ENCODE measurements at regions not wholly inside any gene's neighbourhood (a gene's known extent, or its start where the extent isn't known, plus 50 kb on each side); places are given as distances from the start of the nearest gene placed in this dataset.
A peak's percentile ranks its signal among the peaks of the same experiment; 100 is the strongest.
"Not testable (repeated sequence)": the region's sequence is repeated elsewhere in the genome, so short reads cannot be mapped to it uniquely, and the experiment has no call there.

DNA sequence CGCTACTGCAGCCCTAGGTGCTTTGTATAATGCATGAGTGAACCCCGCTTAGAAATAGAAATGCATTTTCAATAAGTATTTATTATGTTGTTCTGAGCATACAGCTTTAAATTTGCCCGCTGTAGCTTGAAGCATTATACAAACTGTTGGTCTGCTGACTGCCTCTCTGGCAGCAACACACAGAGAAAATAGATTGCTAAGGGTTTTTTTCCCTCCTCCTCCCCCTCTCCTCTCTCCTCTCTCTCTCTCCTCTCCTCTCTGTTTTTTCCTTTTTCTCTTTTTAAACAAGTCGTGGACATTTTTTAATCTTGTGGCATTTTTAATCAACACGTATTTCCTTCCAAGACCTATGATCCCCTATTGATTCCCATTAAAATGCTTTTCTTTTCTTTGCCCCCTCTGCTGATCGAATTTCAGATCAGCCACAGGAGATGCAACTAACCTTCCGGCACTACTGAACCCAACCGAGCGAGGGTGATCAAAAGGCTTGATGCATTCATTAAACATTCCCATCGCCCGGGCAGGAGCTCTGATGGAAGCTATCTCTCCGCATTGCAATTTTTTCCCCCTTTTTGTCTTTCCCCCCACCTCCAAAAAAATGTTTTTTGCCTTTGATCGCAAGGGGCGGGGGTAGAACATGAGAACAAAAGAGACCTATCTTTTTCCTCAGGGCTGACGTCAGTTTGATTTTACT is 90.7 kb upstream of the ARID1B start:
- peak in 1 of 2 experiments; percentile 55 for DNase-seq (ENCODE audit: low read depth in 1 of 2, low spot score in 1 of 2)
- in situ Hi-C loops (cut with HindIII; ENCODE audit: low pct_unique_long_range_greater_than_20kb, low sequenced_read_pairs) = no loop called here
- TF ChIP-seq JUND (IDR thresholded peaks at IDR 0.05; ENCODE audit: low read depth) = no peak

DNA sequence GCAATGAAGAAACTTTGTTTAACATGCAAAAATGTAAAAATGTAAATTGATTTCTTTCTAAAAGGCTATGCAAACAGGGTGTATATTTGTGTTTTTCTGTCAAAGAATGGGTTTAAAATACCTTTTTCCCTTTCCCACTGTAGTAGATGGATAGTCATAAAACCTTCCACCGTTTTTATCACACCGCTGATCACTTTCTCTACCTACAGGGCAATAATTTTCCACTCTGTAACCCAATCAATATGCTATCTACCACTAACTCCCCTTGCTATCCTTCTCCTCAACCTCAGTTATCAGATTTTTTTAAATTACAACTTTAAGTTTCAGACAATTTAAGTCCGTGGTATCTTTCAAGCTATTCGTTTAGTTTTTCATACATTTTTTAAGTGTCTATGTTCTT is 91.4 kb upstream of the ARID1B start:
- no peak for DNase-seq (ENCODE audit: low read depth in 1 of 2, low spot score in 1 of 2)
- in situ Hi-C loops (cut with HindIII; ENCODE audit: low pct_unique_long_range_greater_than_20kb, low sequenced_read_pairs) = no loop called here
- TF ChIP-seq JUND (IDR thresholded peaks at IDR 0.05; ENCODE audit: low read depth) = no peak

DNA sequence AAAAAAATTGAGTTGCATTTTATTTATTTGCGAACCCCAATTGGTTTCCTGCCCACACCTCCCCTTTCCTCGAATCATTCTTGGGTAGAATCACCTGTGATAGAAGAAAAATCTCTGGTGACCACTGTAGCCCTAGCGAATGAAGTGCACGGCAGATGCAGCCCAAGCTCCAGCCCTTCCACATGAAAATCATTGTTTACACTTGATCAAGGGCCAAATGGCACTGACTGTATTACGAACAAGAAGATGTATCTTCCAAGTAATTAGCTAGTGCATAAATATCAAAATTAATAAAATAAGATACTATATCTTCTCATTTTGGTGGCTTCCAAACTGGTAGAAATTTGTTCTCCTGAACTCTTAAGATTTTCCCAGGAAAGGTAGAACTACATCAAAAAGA is 93.4 kb upstream of the ARID1B start:
- DNase-seq (ENCODE audit: low read depth in 1 of 2, low spot score in 1 of 2) = no peak
- in situ Hi-C loops (cut with HindIII; ENCODE audit: low pct_unique_long_range_greater_than_20kb, low sequenced_read_pairs) = no loop called here
- TF ChIP-seq JUND (IDR thresholded peaks at IDR 0.05; ENCODE audit: low read depth) = no peak

DNA sequence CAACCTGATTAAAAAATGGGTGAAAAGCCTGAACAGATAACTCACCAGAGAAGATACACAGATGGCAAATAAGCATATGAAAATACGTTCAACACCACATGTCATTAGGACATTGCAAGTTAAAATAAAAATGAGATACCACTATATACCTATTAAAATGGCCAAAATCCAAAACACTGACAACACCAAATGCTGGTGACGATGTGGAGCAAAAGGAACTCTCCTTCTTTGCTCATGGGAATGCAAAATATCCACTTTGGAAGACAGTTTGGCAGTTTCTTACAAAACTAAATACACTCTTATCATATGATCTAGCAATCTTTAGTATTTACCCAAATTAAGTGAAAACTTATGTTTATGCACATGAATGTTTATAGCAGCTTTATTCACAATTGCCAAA is 100.5 kb upstream of the ARID1B start:
- TF ChIP-seq JUND (IDR thresholded peaks at IDR 0.05; ENCODE audit: low read depth) = no peak
- no peak for DNase-seq (ENCODE audit: low read depth in 1 of 2, low spot score in 1 of 2)
- in situ Hi-C loops (cut with HindIII; ENCODE audit: low pct_unique_long_range_greater_than_20kb, low sequenced_read_pairs) = no loop called here

DNA sequence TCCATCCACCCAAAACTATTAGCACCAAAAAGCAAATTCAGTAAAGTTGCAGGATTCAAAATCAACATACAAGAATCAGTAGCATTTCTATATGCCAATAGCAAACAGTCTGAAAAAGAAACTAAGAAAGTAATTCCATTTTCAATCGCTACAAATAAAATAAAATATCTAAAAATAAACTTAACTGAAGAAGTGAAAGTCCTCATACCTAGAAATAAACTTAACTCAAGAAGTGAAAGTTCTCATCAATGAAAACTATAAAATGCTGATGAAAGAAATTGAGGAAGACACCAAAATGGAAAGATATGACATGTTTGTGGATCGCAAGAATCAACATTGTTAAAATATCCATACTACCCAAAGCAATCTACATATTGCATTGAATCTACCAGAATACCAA is 103.0 kb upstream of the ARID1B start:
- DNase-seq (ENCODE audit: low read depth in 1 of 2, low spot score in 1 of 2) = no peak
- in situ Hi-C loops (cut with HindIII; ENCODE audit: low pct_unique_long_range_greater_than_20kb, low sequenced_read_pairs) = no loop called here
- TF ChIP-seq JUND (IDR thresholded peaks at IDR 0.05; ENCODE audit: low read depth) = no peak

DNA sequence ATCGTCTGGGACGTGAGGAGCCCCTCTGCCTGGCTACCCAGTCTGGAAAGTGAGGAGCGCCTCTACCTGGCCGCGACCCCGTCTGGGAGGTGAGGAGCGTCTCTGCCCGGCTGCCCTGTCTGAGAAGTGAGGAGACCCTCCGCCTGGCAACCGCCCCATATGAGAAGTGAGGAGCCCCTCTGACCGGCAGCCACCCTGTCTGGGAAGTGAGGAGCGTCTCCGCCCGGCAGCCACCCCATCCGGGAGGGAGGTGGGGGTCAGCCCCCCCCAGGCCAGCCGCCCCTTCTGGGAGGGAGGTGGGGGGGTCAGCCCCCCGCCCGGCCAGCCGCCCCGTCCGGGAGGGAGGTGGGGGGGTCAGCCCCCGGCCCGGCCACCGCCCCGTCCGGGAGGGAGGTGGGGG is 107.1 kb upstream of the ARID1B start:
- DNase-seq (ENCODE audit: low read depth in 1 of 2, low spot score in 1 of 2); in situ Hi-C loops (cut with HindIII; ENCODE audit: low pct_unique_long_range_greater_than_20kb, low sequenced_read_pairs): not testable (repeated sequence)

DNA sequence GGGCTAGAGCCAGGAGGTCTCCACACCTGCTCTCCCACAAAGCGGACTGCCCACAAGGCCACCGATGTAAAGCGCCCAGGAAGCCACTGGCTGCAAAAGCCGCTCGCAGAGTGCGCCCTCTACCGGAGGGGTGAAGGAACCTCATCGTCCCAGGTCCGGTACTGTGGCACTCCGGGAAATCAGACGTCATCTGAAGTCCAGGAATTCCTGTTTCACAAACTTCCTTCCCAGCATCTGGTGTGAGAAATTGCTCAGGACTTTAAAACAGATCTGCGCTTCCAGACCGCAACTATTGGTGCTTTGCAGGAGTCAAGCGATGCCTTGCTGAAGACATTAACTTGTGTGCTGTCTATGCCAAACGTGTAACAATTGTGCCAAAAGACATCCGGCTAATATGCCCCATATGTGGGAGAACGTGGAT is 115.1 kb upstream of the ARID1B start:
- in situ Hi-C loops (cut with HindIII; ENCODE audit: low pct_unique_long_range_greater_than_20kb, low sequenced_read_pairs) = no loop called here
- peak; percentile 65 to 88 for DNase-seq (ENCODE audit: low read depth in 1 of 2, low spot score in 1 of 2)
- no peak for TF ChIP-seq JUND (IDR thresholded peaks at IDR 0.05; ENCODE audit: low read depth)

DNA sequence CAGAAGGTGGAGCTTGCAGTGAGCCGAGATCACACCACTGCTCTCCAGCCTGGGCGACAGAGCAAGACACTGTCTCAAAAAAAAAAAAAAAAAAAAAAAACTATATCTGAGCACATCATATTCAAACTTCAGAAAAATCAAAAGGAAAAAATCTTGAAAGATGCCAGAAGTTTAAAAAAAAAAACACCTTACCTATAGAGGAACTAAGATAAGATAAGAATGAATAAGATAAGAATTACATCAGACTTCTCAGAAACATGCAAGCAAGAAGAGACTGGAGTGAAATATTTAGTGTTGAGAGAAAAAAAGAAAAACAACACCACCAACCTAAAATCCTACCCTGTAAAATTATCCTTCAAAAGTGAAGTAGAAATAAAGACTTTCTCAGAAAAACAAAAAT is 116.8 kb upstream of the ARID1B start:
- DNase-seq (ENCODE audit: low read depth in 1 of 2, low spot score in 1 of 2) = no peak
- in situ Hi-C loops (cut with HindIII; ENCODE audit: low pct_unique_long_range_greater_than_20kb, low sequenced_read_pairs) = no loop called here
- TF ChIP-seq JUND (IDR thresholded peaks at IDR 0.05; ENCODE audit: low read depth) = no peak

DNA sequence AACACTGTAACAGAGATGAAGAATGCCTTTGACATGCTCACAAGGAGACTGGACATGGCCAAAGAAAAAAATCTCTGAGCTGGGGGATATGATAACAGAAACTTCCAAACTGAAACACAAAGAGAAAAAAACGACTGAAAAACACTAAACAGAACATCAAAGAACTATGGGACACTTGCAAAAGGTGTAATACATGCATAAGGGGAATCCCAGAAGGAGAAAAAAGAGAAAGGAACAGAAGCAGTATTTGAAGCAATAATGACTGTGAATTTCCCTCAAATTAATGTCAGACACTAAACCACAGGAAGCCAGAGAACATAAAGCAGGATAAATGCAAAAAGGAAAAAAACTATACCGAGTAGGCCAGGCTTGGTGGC is 117.4 kb upstream of the ARID1B start:
- in situ Hi-C loops (cut with HindIII; ENCODE audit: low pct_unique_long_range_greater_than_20kb, low sequenced_read_pairs) = no loop called here
- no peak for TF ChIP-seq JUND (IDR thresholded peaks at IDR 0.05; ENCODE audit: low read depth)
- no peak for DNase-seq (ENCODE audit: low read depth in 1 of 2, low spot score in 1 of 2)

DNA sequence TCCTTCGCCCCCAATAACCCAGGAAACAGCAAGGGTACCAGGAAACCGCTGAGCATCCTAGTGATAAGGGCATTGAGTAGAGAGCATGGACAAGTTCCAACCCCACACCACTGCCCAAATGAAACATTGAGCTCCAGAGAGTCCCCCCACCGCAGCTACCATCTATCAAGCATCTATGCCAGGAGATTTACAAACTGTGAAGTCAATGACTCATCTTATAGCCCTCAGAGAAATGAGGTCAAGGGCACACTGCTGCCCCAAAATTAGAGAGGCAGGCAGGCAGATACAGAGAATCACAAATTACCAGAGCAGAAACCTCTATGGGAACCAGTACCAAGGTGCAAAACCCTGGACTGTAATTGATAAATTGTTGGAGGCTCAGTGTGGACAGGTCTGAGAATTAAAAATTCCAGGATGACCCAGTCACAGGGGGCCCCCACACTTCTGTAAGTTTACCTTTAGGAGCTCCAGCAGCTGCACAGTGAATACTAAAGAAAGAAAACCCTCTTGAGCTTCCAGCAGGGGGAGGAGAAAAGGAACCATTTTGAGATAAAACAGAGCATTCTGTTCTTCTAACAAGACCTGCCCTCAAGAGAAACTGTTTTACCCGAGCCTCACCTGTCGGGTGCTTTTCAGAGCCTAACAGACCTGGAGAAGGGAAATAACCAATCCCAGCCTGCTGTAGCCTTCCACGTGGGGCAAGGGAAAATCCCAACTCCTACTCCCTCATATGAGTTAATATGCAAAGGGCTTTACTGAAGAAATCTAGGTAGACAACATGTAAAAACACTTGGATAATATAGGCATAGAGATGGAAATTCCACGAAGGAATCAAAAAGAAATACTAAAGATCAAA is 118.0 kb upstream of the ARID1B start:
- DNase-seq (ENCODE audit: low read depth in 1 of 2, low spot score in 1 of 2) = no peak
- in situ Hi-C loops (cut with HindIII; ENCODE audit: low pct_unique_long_range_greater_than_20kb, low sequenced_read_pairs) = no loop called here
- no peak for TF ChIP-seq JUND (IDR thresholded peaks at IDR 0.05; ENCODE audit: low read depth)

DNA sequence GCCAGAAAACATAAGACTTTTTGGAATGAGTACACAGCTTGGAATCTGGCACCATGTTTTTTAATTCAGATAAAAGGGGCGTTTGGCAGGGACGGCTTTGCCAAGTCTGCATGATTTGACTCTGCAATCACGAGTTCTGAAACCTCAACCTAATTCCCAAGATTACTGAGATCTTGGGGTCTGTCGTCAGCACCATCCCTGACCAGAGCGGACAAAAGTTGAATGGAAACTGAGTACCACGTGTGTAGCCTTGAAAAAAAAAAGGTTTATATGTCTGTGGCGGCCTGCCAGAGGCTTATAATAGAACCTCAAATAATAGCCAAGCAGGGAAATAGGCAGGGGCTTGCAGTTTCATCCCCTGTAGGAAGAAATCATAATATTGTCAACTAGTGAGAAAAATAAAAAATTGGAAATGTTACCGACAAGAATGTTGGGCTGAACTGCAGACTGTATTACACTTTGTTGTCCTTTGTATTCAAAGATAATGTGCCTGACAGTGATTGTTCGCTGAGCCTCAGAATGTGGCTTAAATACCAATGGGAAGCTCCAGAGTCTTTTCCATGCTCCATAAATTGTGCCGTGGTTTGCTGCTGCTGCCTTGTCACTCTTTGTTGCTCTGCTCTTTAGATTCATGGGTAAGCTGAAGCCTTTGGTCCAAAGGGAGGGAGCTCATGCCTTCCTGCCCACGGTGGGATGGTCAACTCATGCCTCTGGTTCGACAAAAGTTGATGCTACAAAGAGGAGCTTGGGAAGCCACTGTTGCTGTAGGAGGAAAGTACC is 118.8 kb upstream of the ARID1B start:
- no peak for DNase-seq (ENCODE audit: low read depth in 1 of 2, low spot score in 1 of 2)
- in situ Hi-C loops (cut with HindIII; ENCODE audit: low pct_unique_long_range_greater_than_20kb, low sequenced_read_pairs) = no loop called here
- TF ChIP-seq JUND (IDR thresholded peaks at IDR 0.05; ENCODE audit: low read depth) = no peak

DNA sequence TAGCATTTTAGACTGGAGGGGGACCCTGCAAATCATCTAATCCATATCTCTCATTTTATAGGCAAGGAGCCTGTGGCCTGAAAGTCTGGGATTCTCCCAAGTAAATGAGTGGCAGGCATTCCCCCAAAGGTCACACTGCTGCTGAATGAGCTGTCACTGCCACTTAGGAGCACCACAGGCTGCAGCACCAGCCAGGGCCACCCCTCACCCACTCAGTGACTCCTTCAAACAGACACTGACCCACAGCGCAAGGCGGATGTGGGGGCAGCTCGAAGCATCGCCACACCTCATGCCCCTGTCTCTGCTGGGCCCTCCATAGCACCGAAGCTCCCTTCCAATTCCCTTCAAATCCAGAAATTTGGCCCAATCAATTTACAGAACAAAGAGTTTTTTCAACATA is 119.9 kb upstream of the ARID1B start:
- in situ Hi-C loops (cut with HindIII; ENCODE audit: low pct_unique_long_range_greater_than_20kb, low sequenced_read_pairs) = no loop called here
- no peak for TF ChIP-seq JUND (IDR thresholded peaks at IDR 0.05; ENCODE audit: low read depth)
- DNase-seq (ENCODE audit: low read depth in 1 of 2, low spot score in 1 of 2) = no peak

All from T47D (cell line).